Endothelial cell of umbilical vein (primary cell): ENCODE measurements at regions not wholly inside any gene's neighbourhood (a gene's known extent, or its start where the extent isn't known, plus 50 kb on each side); places are given as distances from the start of the nearest gene placed in this dataset.

ENCODE experiments used
- BruUV-seq: library from RNA; stranded (reverse); fragments of 400-500 nt; replicated peaks from 2 replicates; lab custom pipeline; 2021; lab: Mats Ljungman, UMichigan
- CTCF ChIA-PET: fragments of 300-600, 350-600 bp; sonication (Branson Sonifier 250); formaldehyde crosslinking; loops from one replicate; lab custom pipeline; 2021; ENCODE audit warnings: antibody characterized with exemption, inconsistent platforms; lab: Charles Lee
- POLR2A ChIA-PET: fragments of 300-600, 350-600 bp; sonication (Branson Sonifier 250); formaldehyde crosslinking; loops from one replicate; lab custom pipeline; 2021; ENCODE audit warnings: antibody characterized with exemption, inconsistent platforms; lab: Charles Lee
- DNase-seq: peaks from one replicate; pipeline ENCODE4 v3.0.0-alpha.2; 2011; ENCODE audit warnings: low read depth, low spot score
- FAIRE-seq: peaks from 2 replicates; lab custom pipeline; 2011; peaks lifted over from hg19 to GRCh38; lab: Jason Lieb, UNC
- H2AFZ ChIP-seq: 2 replicates; pipeline ENCODE4 v1.6.0; 2012; ENCODE audit warnings: low read depth, low read length, control low read depth, inconsistent platforms
- H3K27ac ChIP-seq: 2 replicates; pipeline ENCODE4 v1.5.1; 2011; ENCODE audit warnings: low read depth, mild to moderate bottlenecking, control low read depth, low read length, moderate library complexity; ENCODE audit not compliant: insufficient read depth
- H3K27me3 ChIP-seq, 2 experiments: 2 replicates each; pipeline versions ENCODE4 v1.6.0 to v1.6.1; 2011; ENCODE audit warnings: low read length in 2 of 2, mixed read lengths in 1 of 2; ENCODE audit not compliant: control insufficient read depth in 2 of 2, insufficient read depth in 2 of 2
- H3K36me3 ChIP-seq, 2 experiments: 2 replicates in 1 of 2; 3 replicates in 1 of 2; pipeline ENCODE4 v1.5.1; 2011; ENCODE audit warnings: low read length in 2 of 2, mild to moderate bottlenecking in 1 of 2, moderate library complexity in 1 of 2; ENCODE audit not compliant: control insufficient read depth in 2 of 2, insufficient read depth in 2 of 2; ENCODE audit errors: extremely low read depth in 1 of 2
- H3K4me1 ChIP-seq: 3 replicates; pipeline ENCODE4 v1.5.1; 2011; ENCODE audit warnings: mild to moderate bottlenecking, low read length; ENCODE audit not compliant: control insufficient read depth, insufficient read depth; ENCODE audit errors: extremely low read depth
- H3K4me2 ChIP-seq: 2 replicates; pipeline ENCODE4 v1.6.1; 2011; ENCODE audit warnings: low read length, control low read depth, mixed read lengths; ENCODE audit not compliant: insufficient read depth
- H3K4me3 ChIP-seq, 3 experiments: fragments of 200-600 bp in 1 of 3; sonication (generic), shearing (Covaris generic) in 1 of 3; replicated peaks in 1 of 3; 2 replicates each; pipeline ENCODE4 v1.5.1; 2011 to 2016; ENCODE audit warnings: control low read depth in 3 of 3, low read length in 3 of 3, mild to moderate bottlenecking in 2 of 3, inconsistent platforms in 1 of 3, low read depth in 1 of 3, moderate library complexity in 1 of 3; ENCODE audit not compliant: insufficient read depth in 1 of 3
- H3K79me2 ChIP-seq: 2 replicates; pipeline ENCODE4 v1.6.0; 2012; ENCODE audit warnings: low read length, inconsistent platforms; ENCODE audit not compliant: control insufficient read depth, insufficient read depth
- H3K9ac ChIP-seq: replicated peaks from 2 replicates; pipeline ENCODE3; 2011; ENCODE audit warnings: low read length, control low read depth; ENCODE audit not compliant: insufficient read depth; ENCODE audit errors: extremely low read depth
- H3K9me1 ChIP-seq: replicated peaks from 3 replicates; pipeline ENCODE4 v1.6.0; 2011; ENCODE audit warnings: mild to moderate bottlenecking, low read length; ENCODE audit not compliant: control insufficient read depth, insufficient read depth; ENCODE audit errors: extremely low read depth
- H3K9me3 ChIP-seq: replicated peaks from 2 replicates; pipeline ENCODE4 v1.5.1; 2012; ENCODE audit warnings: low read length, inconsistent platforms; ENCODE audit not compliant: control insufficient read depth, insufficient read depth
- H4K20me1 ChIP-seq: replicated peaks from 2 replicates; pipeline ENCODE3; 2011; ENCODE audit warnings: mild to moderate bottlenecking, low read length; ENCODE audit not compliant: control insufficient read depth, insufficient read depth; ENCODE audit errors: extremely low read depth
- CTCF ChIP-seq, 2 donors: IDR thresholded peaks; 1 replicate in 1 of 2; 2 replicates in 1 of 2; pipeline ENCODE4 v1.5.1; 2011; ENCODE audit warnings: low read length in 2 of 2, mild to moderate bottlenecking in 2 of 2, moderate library complexity in 2 of 2, control low read depth in 1 of 2, inconsistent platforms in 1 of 2, low read depth in 1 of 2; ENCODE audit not compliant: insufficient read depth in 1 of 2; ENCODE audit errors: extremely low read depth in 1 of 2
- EZH2 ChIP-seq: IDR thresholded peaks from 2 replicates; pipeline ENCODE4 v1.6.1; 2012; ENCODE audit warnings: borderline replicate concordance, low read depth, mild to moderate bottlenecking, moderate library complexity, low read length, inconsistent platforms; ENCODE audit not compliant: severe bottlenecking
- FOS ChIP-seq: IDR thresholded peaks from 2 replicates; pipeline ENCODE4 v1.6.1; 2011; ENCODE audit warnings: mild to moderate bottlenecking, low read length, moderate library complexity, borderline replicate concordance; ENCODE audit not compliant: insufficient read depth
- GATA2 ChIP-seq: IDR thresholded peaks from 2 replicates; pipeline ENCODE4 v1.7.0; 2011; ENCODE audit warnings: low read depth, mild to moderate bottlenecking, moderate library complexity, mixed read lengths, low read length; ENCODE audit not compliant: insufficient read length, insufficient read depth
- JUN ChIP-seq: IDR thresholded peaks from 2 replicates; pipeline ENCODE4 v1.6.1; 2011; ENCODE audit warnings: borderline replicate concordance, low read depth; ENCODE audit not compliant: insufficient read length, insufficient read depth
- MAX ChIP-seq: IDR thresholded peaks from 2 replicates; pipeline ENCODE4 v1.6.1; 2011; ENCODE audit not compliant: insufficient read depth, insufficient read length
- MYC ChIP-seq: IDR thresholded peaks from one replicate; pipeline ENCODE4 v1.6.1; 2011; ENCODE audit warnings: mild to moderate bottlenecking, low read depth, low read length
- POLR2A ChIP-seq: IDR thresholded peaks from 2 replicates; pipeline ENCODE4 v1.6.1; 2012; ENCODE audit warnings: low read depth, mild to moderate bottlenecking, control low read depth, low read length
- POLR2AphosphoS5 ChIP-seq: IDR thresholded peaks from 2 replicates; pipeline ENCODE4 v1.6.1; 2012; ENCODE audit warnings: low read depth, mild to moderate bottlenecking, control low read depth, low read length, moderate library complexity; ENCODE audit not compliant: insufficient read depth
- dilution Hi-C: fragments of 300-500 bp; cut with MboI; formaldehyde crosslinking; loops from one replicate; pipeline ENCODE4 v1.15.0; 2019; ENCODE audit warnings: low sequenced_read_pairs; ENCODE audit not compliant: extremely low pct_ligation_motif_present
- intact Hi-C: fragments of 100-400 bp; cut with micrococcal nuclease; formaldehyde crosslinking; loops from one replicate; pipeline ENCODE4 v1.10.0; 2022

GRCh38 chr2:7691961-7692656 lies 774.9 kb downstream of the RNF144A start:
- no peaks in the 10 kb centered on the region for H3K9me1 ChIP-seq
- H4K20me1 ChIP-seq = no peaks in the 10 kb centered on the region
- H3K9ac ChIP-seq = no peak overlapping the region
- no TSS peak for BruUV-seq
- dilution Hi-C loops = no loop called here
- no peak overlapping the region for H3K27ac ChIP-seq
- ChIA-PET CTCF (no interaction called here), POLR2A (no interaction called here)
- no peaks in the 10 kb centered on the region for H3K4me1 ChIP-seq
- H3K36me3 ChIP-seq = no peaks in the 10 kb centered on the region
- TF ChIP-seq POLR2AphosphoS5 = no peak
- H3K79me2 ChIP-seq = no peaks in the 10 kb centered on the region
- H2AFZ ChIP-seq = no peak overlapping the region
- no peak for DNase-seq
- no peak overlapping the region for H3K4me3 ChIP-seq
- H3K27me3 ChIP-seq = no peaks in the 10 kb centered on the region
- intact Hi-C loops = no loop called here
- H3K9me3 ChIP-seq = peaks cover 9% of the 10 kb centered on the region
- no peak overlapping the region for H3K4me2 ChIP-seq
- no peak for FAIRE-seq

DNA sequence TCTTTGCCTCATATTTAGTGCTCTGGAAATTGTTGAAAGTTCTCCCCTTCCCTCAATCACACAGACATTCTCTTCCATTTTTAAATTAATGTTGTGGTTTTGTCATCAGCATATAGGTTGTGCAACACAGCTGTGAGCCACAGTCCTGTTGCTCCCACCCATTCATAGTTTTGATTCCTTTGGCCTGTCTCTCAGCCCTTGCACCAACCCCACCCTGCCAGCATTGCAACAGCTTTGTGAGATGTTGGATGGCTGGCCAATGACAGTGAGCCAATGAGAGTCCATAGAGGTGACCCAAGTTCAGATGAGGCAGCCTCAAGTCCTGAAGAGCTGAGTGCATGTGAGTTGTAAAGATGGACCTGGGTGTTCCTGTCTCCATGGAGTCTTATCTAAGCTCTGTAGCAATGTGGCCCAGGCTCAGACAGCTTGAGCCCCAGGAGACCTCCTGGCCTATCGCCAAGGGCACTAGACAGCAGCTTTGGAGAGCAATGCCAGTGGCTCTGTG lies 775.5 kb downstream of the RNF144A start:
- POLR2A ChIA-PET = no interaction called here
- dilution Hi-C loops (no loop called here), intact Hi-C loops (no loop called here)
- no peaks in the 10 kb centered on the region for H3K36me3 ChIP-seq
- H3K9ac ChIP-seq = no peak overlapping the region
- no peaks in the 10 kb centered on the region for H3K9me1 ChIP-seq
- H4K20me1 ChIP-seq = no peaks in the 10 kb centered on the region
- CTCF ChIA-PET = no interaction called here
- no peak overlapping the region for H3K27ac ChIP-seq
- H2AFZ ChIP-seq = no peak overlapping the region
- FAIRE-seq (no peak), DNase-seq (no peak)
- no peak overlapping the region for H3K4me3 ChIP-seq
- no peak for TF ChIP-seq MYC
- no peak for TF ChIP-seq GATA2
- TF ChIP-seq JUN = no peak
- no peak for TF ChIP-seq POLR2A
- no peak for TF ChIP-seq MAX
- no peak for TF ChIP-seq EZH2
- no peak for TF ChIP-seq CTCF (IDR thresholded peaks at IDR 0.05; ENCODE audit: extremely low read depth in 1 of 2, insufficient read depth in 1 of 2, low read depth in 1 of 2, low read length in 2 of 2)
- TF ChIP-seq POLR2AphosphoS5 = no peak
- no peak for TF ChIP-seq FOS
- H3K79me2 ChIP-seq = no peaks in the 10 kb centered on the region
- BruUV-seq = no TSS peak
- H3K27me3 ChIP-seq = no peaks in the 10 kb centered on the region
- H3K4me2 ChIP-seq = no peak overlapping the region
- peaks cover 11% of the 10 kb centered on the region for H3K9me3 ChIP-seq
- no peaks in the 10 kb centered on the region for H3K4me1 ChIP-seq
